Stimulated activated CD8-positive, alpha-beta memory T cell treated with anti-CD3 and anti-CD28 coated beads, Interleukin-4, amount 100 ng/mL, for 1 hour (primary cell): ENCODE measurements at regions not wholly inside any gene's neighbourhood (a gene's known extent, or its start where the extent isn't known, plus 50 kb on each side); places are given as distances from the start of the nearest gene placed in this dataset.
"Not testable (repeated sequence)": the region's sequence is repeated elsewhere in the genome, so short reads cannot be mapped to it uniquely, and the experiment has no call there.

Source experiments
- DNase-seq, 2 donors: peaks; one replicate each; pipeline ENCODE4 v3.0.0-alpha.2; 2020; ENCODE audit warnings: low read depth in 2 of 2, low spot score in 1 of 2

DNA sequence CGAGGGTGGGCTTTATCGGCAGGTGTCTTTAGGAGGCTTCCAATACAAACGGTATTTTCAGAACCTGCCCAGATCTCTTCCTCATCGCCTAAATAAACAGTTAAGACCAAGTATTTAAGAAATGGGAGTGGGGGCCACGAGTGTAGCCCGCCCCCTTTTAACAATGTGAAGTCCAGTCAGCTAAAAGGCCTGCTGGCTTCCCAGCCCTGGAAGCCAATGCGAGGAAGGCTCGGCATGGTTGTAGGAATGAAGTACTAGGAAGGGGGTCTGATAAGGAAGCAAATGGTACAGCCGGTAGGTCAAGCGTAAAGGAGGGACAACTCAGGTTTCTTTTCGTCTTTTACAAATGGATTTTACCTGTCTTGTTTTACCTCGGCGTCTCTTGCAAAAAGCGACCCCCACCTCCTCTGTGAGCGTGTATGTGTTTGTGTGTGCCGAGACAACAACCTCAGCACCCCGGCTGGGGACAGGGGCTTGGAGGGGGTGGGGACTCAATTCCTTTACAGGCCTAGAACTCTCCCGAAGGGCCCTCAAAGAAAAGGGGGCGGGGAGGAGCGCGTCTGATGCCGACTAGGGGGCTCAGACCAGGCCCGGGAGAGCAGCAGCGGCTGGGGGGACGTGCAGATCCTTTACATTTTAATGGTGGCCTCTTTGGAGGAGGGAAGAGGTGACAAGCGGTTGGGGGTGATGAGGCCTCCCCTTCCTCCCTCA, 147.6 kb downstream of the GPR85 start:
- DNase-seq, result peak; percentile 1 to 11

DNA sequence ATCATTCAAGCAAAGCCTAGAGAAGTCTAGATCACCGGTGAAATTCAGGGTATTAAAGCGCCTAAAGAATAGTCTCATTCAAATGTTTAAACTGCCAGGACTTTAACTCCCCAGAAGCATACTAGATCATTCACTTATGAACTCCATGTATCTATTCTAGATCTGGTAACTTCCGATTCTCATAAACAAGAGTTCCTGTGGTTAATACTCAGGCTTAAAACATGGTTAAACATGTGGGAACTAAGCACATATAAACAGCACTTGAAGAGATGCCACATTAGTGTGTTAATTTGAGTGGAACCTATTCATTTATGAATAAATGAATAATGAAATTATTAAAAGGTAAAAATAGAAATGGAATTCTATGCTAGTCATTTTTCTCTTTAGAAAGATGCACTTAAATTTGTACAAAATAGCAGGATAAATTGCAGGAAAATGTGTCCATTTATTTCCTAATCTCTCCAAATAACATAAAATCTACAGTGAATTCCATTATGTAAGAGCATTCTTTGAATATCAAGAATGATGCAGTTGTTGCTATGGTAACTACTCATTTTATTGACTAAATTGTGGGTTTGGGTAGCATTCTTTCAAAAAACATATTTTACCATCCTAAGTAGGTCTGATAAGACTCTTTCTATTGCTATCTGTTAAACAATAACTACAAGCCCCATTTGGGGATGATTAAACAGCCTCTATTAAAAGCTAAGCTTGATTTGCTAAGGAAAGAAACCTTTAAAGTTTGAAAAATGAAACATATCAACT, 147.6 kb upstream of the TMEM168 start:
- DNase-seq, result no peak

DNA sequence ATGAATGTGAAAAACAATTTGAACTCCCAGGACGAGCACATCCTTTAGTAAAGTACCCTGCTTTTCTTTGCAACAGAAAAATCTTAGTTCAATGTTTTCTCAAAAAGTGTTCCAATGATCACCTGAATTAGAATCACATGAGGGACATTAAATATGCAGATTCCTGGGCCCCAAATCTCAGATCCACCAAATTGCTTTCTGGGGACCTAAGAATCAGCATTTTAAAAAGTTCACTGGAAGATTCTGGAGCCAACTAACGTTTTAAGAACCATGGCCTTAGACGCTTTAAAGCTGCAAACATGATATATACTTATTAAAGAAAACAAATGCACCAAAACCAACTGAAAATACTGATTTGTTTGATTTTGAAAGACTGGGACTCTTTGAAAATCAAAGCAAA, 143.4 kb upstream of the TMEM168 start:
- no peak for DNase-seq

DNA sequence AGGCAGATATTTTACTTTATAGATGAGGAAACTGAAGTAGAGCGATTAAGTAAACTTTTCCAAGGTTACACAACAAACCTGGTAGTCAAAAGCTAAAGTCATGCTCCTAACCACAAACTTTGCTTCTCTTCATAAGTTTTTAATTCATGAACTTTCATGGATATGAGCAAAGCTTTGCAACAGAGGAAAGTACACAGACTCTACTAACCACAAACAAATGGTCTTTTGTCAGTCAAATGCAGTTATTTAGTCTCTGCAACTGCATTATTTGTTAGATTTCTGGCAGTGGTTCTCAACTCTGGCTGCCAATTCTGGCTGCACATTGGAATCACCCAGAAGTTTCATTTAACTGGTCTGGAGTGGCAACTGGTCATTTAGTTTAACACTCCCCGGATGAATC, 140.6 kb upstream of the TMEM168 start:
- DNase-seq, result no peak

DNA sequence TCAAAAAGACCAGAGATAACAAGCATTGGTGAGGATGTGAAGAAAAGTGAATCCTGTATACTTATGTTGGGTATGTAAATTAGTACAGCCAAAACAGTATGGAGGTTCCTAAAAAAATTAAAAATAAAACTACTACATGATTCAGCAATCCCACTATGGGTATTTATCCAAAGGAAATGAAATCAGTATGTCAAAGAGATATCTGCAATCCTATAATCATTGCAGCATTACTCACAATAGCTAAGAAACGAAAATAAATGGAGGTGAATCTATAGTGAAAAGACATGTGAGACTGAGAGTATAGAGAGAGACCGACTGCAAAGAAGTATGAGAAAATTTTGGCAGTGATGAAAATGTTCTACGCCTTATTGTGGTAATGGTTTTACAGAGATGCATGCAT, 139.2 kb upstream of the TMEM168 start:
- no peak for DNase-seq

DNA sequence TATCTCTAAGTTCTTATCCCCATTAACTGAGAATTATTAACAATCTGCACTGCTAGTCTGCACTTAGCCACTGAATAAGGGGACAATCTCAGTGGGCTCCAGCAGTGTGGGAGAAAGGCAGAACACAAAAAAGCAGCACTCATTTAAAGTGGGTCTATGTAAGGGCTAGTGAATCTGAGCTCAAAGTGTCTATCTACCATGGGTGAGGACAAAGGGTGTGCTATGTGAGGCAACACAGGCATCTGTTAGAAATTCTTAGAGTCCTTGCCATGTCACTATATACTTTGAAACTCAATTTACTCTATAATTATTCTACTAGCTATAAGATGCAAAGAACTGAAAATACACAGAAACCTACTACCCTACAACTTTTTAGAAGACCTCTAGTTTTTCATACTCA, 135.8 kb upstream of the TMEM168 start:
- no peak for DNase-seq

DNA sequence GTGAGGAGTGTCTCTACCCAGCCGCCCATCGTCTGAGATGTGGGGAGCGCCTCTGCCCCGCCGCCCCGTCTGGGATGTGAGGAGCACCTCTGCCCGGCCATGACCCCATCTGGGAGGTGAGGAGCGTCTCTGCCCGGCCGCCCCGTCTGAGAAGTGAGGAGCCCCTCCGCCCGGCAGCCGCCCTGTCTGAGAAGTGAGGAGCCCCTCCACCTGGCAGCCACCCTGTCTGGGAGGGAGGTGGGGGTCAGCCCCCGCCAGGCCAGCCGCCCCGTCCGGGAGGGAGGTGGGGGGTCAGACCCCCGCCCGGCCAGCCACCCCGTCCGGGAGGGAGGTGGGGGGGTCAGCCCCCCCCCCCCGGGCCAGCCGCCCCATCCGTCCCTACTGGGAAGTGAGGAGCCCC, 132.4 kb upstream of the TMEM168 start:
- not testable (repeated sequence) for DNase-seq

DNA sequence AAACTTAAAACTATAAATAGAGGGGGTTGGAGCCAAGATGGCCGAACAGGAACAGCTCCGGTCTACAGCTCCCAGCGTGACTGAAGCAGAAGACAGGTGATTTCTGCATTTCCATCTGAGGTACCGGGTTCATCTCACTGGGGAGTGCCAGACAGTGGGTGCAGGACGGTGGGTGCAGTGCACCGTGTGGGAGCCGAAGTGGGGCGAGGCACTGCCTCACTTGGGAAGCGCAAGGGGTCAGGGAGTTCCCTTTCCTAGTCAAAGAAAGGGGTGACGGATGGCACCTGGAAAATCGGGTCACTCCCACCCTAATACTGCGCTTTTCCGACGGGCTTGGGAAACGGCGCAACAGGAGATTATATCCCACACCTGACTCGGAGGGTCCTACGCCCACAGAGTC, 126.2 kb upstream of the TMEM168 start:
- not testable (repeated sequence) for DNase-seq

DNA sequence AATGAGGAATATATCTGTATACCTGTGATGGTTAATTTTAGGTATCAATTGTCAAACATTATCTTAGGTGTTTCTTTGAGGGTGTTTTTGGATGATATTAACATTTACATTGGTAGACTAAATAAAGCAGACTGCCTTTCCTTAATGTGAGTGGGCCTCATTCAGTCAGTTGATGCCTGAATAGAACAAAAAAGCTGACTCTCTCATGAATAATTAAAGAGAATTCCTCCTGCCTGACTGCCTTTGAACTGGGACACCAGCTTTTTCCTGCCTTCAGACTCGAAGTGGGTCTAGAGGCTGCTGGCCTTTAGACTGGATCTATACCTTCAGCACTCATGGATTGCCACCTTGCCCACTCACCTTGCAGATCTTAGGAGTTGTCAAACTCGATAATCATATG, 117.9 kb upstream of the TMEM168 start:
- DNase-seq, result no peak

DNA sequence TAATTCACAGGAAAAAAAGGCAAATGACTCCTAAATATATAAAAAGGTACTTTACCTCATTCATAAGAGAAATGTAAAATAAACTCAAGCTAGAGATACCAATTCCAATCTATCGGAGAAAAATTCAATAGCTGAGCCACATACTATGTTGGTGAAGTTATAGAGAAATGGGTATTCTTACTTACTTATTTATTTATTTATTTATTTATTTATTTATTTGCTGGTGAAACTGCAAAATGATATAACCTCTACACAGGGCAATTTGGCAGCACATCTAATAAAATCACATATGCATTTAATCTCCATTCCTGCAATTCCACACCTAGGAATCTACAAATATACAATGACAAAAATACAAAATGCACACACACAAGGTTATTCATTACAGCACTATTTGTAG, 117.5 kb upstream of the TMEM168 start:
- DNase-seq, result no peak

DNA sequence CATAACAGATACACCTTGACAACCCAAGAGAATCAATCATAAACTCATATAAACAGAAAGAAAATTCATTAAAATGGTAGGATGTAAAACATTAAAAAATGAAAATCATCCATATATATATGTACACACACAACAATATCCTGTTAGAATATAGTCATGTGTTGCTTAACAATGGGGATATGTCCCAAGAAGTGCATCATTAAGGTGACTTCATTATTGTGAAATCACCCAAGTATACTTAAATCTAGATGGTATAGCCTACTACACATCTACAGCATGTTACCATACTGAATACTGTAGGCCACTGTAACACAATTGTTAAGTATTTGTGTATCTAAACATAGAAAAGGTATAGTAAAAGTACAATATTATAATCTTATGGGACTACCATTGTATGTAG, 115.8 kb upstream of the TMEM168 start:
- no peak for DNase-seq

DNA sequence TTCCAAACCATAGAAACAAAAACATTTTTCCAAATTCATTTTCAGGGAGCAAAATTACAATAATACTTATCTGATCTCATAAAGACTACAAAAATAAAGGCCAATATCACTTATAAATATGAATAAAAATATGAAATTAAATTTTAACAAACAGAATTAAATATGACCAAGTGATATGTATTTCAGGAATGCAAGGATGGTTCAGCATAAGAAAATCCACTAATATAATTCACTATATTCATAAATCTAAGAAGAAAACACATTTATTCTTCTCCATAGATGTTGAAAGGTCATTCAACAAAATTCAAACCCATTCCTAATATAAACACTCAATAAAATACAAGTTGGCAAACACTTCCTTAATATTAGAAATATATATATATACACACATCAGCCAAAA, 115.2 kb upstream of the TMEM168 start:
- no peak for DNase-seq

DNA sequence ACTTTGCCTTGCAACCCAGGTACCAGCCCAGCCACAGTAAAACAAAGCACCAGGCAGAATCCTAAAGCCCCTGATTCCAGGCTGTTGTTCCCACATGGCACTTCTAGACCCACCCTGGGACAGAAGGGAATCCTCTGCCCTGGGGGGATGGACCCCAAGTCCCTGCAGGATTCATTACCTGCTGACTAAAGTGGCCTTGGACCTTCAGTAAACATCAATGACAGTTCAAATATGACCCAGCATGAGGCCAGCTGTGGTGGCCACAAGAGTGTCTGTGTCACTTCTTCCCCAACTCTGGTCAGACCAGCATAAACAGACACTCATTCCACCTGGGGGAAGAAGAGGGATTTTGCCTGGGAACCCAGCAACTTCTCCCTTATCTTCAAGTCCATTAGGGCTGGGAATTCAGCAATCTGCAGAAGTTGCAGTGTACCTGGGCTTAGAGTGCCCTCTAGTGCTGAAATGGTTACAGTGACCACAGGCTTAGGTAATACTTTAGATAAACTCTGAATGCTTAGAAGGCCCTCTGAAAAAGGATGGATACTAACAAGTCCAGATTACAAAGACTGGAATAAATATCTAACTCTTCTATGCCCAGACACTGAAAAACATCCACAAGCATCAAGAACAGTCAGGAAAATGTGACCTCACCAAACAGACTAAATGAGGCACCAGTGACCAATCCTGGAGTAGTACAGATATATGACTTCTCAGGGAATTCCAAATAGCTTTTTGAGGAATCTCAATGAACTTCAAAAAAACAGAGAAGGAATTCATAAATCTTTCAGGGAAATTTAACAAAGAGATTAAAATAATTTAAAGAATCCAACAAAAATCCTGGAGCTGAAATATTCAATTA, 108.5 kb upstream of the TMEM168 start:
- DNase-seq, result no peak

DNA sequence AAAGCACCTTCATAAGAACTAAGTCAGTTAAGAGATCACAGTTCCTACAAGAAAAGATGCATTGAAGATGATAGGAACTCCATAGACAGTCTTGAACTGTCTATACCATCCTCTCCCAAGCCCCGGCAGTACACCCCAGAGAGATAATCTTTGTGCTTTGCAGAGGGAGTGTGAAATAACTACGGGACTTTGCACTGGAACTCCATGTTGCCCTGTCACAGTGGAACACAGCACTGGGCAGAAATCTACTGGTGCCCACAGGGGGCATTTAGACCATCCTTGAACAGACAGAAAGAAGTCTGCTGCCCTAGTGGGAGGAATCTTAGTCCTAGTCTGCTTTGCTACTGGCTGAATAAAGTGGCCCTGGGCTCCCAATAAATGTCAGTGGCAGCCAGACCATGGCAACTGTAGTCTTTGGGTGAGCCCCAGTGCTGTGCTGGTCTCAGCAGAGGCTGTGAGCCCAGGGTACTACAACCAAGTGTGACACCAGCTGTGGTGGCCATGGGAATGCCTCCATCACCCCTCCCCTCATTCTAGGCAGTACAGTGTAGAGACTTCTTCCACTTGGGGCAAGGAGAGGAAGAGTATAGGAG, 107.7 kb upstream of the TMEM168 start:
- no peak for DNase-seq

DNA sequence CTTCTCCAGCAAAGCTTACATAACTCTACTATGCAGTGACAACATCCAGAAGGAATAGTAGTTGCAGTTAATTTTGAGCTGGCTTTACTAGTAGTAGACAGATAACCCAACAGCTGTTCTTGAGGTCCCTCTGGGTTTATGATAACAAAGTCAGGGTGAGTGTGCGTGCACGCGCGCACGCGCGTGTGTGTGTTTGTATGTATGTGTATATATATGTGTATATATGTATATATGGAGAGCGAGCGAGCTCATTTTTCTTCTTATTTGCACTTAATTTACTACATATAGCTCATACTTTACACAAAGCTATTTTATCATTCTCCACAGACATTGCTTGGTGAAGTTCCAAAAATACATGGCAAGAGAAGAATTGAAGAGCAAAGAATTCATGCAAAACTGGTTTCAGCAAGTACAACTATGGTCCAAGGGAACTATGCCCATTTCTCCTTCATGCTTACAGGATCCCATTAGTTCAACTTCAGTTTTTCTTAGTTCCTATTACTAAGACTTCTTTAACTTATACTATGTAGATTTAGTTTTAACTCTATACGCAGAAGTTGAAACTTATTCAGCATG, 105.9 kb upstream of the TMEM168 start:
- no peak for DNase-seq

DNA sequence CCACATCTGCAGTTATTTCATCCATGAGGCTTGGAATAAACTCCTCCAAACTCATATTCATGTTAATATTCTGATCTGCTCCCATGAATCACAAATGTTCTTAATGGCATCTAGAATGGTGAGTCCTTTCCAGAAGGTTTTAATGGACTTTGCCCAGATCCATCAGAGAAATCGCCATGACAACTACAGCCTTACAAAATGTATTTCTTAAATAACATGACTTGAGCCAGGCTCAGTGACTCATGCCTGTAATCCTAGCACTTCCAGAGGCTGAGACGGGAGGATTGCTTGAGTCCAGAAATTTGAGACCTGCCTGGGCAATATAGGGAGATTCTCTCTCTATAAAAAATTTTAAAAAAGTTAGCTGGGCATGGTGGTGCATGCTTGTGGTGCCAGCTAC, 102.1 kb upstream of the TMEM168 start:
- no peak for DNase-seq

DNA sequence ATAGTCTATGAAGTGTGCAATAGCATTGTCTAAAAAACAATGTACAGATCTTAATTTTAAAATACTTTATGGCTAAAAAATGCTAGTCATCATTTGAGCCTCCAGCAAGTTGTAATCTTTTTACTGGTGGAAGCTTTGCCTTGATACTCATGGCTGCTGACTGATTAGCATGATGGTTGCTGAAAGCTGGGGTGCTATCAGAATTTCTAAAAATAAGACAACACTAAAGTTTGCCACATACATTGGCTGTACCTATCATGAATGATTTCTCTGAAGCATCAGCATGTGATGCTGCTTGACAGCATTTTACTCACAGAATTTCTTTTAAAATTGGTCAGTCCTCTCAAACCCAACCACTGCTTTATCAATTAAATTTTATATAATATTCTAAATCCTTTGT, 101.5 kb upstream of the TMEM168 start:
- DNase-seq, result no peak

DNA sequence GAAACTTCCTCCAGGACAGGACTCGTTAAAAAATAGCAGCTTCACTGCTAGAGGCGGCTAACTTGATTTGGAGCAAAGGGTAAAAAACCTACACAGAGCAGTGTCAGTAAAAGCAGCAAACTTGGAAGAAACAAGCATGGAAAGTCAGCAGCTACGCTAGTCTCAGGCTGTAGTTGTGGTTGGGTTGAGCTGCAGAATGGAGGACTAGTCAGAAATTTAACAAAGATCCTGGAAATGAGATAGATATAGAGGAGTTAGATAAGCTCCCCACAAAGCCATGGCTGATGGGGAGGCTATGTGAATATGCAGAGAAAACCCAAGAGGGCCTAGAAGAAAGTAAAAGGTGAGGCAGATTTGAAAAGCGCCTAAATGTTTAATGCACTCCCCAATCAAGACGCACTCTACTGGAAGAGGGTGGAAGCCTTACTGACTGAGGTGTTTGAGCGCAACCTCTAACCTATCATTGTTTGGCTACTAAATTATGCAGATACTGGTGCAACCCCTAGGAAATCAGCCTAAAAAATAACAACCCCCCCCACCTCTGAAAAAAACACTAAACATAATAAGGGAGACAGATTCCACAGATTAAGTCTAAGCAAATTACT, 99.7 kb upstream of the TMEM168 start:
- no peak for DNase-seq

DNA sequence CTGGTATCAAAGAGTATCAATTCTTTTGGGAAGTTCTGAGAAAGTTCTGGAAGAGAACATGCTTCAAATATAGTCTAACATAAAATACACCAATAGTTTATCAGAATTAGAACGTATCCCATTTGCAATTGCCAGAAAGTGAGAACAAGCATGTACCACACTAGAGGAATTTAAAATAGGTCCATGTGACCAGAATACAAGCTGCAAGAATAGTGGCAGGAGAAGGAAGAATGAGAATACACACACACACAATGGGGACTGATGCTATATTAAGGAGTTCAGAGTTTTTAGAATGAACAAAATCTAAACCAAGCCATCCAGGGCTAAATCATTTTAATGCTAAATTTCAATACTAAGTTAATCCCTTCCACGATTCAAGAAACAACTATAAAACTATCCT, 99.1 kb upstream of the TMEM168 start:
- DNase-seq, result no peak

DNA sequence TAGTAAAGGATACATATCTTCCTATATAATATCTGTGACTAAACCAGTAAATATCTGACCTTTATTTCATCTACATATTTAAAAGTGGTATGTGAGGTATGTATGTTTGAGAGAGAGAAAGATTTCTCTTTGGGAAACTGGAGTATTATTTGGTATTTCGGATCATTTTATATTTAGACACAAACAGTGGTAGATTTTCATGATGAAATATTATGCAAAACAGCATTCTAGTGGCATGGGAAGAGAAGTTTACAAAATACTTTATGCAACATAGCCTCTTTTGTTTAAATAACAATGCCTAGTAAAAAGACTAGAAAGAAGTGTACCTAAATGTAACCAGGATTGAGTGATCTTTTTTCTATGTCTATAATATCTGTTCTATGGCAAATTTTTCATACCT, 98.6 kb upstream of the TMEM168 start:
- DNase-seq, result no peak

DNA sequence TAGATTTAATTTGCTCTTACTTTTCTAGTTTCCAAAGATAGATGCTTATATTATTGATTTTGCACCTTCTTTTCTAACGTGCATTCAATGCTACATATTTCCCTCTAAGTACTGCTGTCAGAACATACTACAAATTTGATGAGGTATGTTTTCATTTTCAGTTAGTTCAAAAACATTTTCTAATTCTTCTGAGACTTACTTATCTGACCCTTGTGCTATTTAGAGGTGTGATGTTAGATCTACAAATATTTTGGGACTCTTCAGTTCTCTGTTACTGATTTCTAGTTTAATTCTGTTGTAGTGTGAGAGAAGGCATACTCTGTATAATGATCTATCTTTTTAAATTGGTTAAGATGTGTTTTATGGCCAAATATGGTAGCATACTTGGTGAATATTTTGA, 97.8 kb upstream of the TMEM168 start:
- no peak for DNase-seq
